OCI-LY7 (cell line): ENCODE measurements at regions not wholly inside any gene's neighbourhood (a gene's known extent, or its start where the extent isn't known, plus 50 kb on each side); places are given as distances from the start of the nearest gene placed in this dataset.

Experiments used
- BruUV-seq: library from RNA; stranded (reverse); fragments of 400-500 nt; replicated peaks from 2 replicates; lab custom pipeline; 2021; lab: Mats Ljungman, UMichigan
- CTCF ChIA-PET: fragments of 300-600 bp; sonication (Branson Sonifier 250); formaldehyde crosslinking; loops from one replicate; lab custom pipeline; 2022; ENCODE audit warnings: antibody characterized with exemption; ENCODE audit not compliant: unreplicated experiment; lab: Charles Lee
- POLR2A ChIA-PET: fragments of 300-600 bp; sonication (Branson Sonifier 250); formaldehyde crosslinking; loops from one replicate; lab custom pipeline; 2022; ENCODE audit warnings: antibody characterized with exemption; lab: Charles Lee
- DNase-seq: peaks from one replicate; pipeline ENCODE4 v3.0.0-alpha.2; 2015; ENCODE audit warnings: low spot score
- H2AFZ ChIP-seq: fragments of 200-600 bp; sonication (generic), shearing (Covaris generic); 2 replicates; pipeline ENCODE4 v1.6.1; 2014; ENCODE audit warnings: mild to moderate bottlenecking, antibody characterized with exemption, low read length, moderate library complexity
- H3K27ac ChIP-seq: fragments of 200-600 bp; sonication (generic); 2 replicates; pipeline ENCODE4 v1.5.1; 2014; ENCODE audit warnings: mixed run types, low read depth, mild to moderate bottlenecking, moderate library complexity, low read length, inconsistent platforms; ENCODE audit not compliant: poor library complexity, severe bottlenecking
- H3K36me3 ChIP-seq: fragments of 200-600 bp; sonication (generic); 2 replicates; pipeline ENCODE4 v1.6.1; 2014; ENCODE audit warnings: mild to moderate bottlenecking, antibody characterized with exemption, low read length, moderate library complexity, mixed read lengths; ENCODE audit not compliant: insufficient read depth
- H3K4me1 ChIP-seq: fragments of 200-600 bp; sonication (generic); 2 replicates; pipeline ENCODE4 v1.5.1; 2014; ENCODE audit warnings: mild to moderate bottlenecking, low read length; ENCODE audit not compliant: insufficient read depth, poor library complexity, severe bottlenecking
- H3K4me2 ChIP-seq: fragments of 200-600 bp; sonication (generic); 2 replicates; pipeline ENCODE4 v1.6.1; 2014; ENCODE audit warnings: mild to moderate bottlenecking, low read length
- H3K4me3 ChIP-seq: fragments of 200-600 bp; sonication (generic); 2 replicates; pipeline ENCODE4 v1.5.1; 2014; ENCODE audit warnings: mild to moderate bottlenecking, low read depth, low read length; ENCODE audit not compliant: poor library complexity, severe bottlenecking
- H3K79me2 ChIP-seq: fragments of 200-600 bp; sonication (generic); 2 replicates; pipeline ENCODE4 v1.6.1; 2016; ENCODE audit warnings: low read depth, mild to moderate bottlenecking, low read length, moderate library complexity, mixed read lengths; ENCODE audit not compliant: insufficient read depth
- H3K9me2 ChIP-seq: fragments of 200-600 bp; sonication (generic); 2 replicates; pipeline ENCODE4 v1.6.1; 2016; ENCODE audit warnings: mild to moderate bottlenecking, low read length, mixed read lengths; ENCODE audit not compliant: insufficient read depth
- H3K9me3 ChIP-seq: fragments of 200-600 bp; sonication (generic); 2 replicates; pipeline ENCODE4 v1.6.1; 2014; ENCODE audit warnings: mild to moderate bottlenecking, mixed run types, low read length, mixed read lengths
- H4K20me1 ChIP-seq: fragments of 200-600 bp; sonication (generic); 2 replicates; pipeline ENCODE4 v1.6.1; 2014; ENCODE audit warnings: mild to moderate bottlenecking, antibody characterized with exemption, low read length, moderate library complexity, mixed read lengths; ENCODE audit not compliant: insufficient read depth
- EZH2phosphoT487 ChIP-seq: fragments of 200-600 bp; sonication (generic); IDR thresholded peaks from 2 replicates; pipeline ENCODE4 v1.6.1; 2018; ENCODE audit warnings: low read depth, borderline replicate concordance, mild to moderate bottlenecking, mixed run types, antibody characterized with exemption, low read length, moderate library complexity, mixed read lengths
- intact Hi-C: fragments of 100-400 bp; cut with micrococcal nuclease; formaldehyde crosslinking; loops from one replicate; pipeline ENCODE4 v1.10.0; 2022; ENCODE audit not compliant: unreplicated experiment
- TF ChIP-seq, protein P1 (sequence below): fragments of 200-600 bp; sonication (generic); conservative IDR thresholded peaks from 2 replicates; pipeline ENCODE4 v1.5.1; 2014; ENCODE audit warnings: mild to moderate bottlenecking, antibody characterized with exemption, low read length, moderate library complexity, mixed read lengths

DNA sequence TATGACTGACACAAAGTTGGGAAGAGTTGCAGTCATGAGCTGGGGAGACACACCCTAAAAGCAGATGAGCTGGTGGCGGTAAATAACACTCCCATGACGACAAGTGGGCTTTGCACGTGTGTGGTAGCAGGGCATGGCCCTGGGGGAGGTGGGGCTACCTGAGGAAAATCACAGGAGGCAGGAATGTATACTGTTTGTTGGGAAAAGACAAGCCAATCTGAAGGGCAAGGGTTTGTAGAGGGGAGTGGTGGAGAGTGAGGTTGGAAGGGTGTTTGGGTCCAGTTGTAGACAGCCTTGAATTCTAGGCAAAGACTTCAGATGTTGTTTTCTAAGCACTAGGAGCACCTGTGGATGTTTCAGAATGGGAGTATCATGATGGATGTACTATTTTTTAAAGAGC lies 151.6 kb downstream of the TM9SF2 start:
- ChIA-PET CTCF (no interaction called here), POLR2A (no interaction called here)
- Histone ChIP-seq H3K9me2 (no peaks in the 10 kb centered on the region), H3K9me3 (no peaks in the 10 kb centered on the region), H3K4me3 (no peak overlapping the region), H3K4me1 (no peaks in the 10 kb centered on the region), H3K4me2 (no peak overlapping the region), H2AFZ (no peak overlapping the region), H3K27ac (no peak overlapping the region), H4K20me1 (no peaks in the 10 kb centered on the region), H3K79me2 (no peaks in the 10 kb centered on the region), H3K36me3 (no peaks in the 10 kb centered on the region)
- no TSS peak for BruUV-seq
- DNase-seq, result no peak
- TF ChIP-seq, protein P1, sequence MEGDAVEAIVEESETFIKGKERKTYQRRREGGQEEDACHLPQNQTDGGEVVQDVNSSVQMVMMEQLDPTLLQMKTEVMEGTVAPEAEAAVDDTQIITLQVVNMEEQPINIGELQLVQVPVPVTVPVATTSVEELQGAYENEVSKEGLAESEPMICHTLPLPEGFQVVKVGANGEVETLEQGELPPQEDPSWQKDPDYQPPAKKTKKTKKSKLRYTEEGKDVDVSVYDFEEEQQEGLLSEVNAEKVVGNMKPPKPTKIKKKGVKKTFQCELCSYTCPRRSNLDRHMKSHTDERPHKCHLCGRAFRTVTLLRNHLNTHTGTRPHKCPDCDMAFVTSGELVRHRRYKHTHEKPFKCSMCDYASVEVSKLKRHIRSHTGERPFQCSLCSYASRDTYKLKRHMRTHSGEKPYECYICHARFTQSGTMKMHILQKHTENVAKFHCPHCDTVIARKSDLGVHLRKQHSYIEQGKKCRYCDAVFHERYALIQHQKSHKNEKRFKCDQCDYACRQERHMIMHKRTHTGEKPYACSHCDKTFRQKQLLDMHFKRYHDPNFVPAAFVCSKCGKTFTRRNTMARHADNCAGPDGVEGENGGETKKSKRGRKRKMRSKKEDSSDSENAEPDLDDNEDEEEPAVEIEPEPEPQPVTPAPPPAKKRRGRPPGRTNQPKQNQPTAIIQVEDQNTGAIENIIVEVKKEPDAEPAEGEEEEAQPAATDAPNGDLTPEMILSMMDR, result no peak
- no peak for TF ChIP-seq EZH2phosphoT487
- intact Hi-C loops, result loop anchor here (10.0 kb wide), 2 partner anchors 582 to 862 kb away; no protein-coding TSS in a partner anchor

DNA sequence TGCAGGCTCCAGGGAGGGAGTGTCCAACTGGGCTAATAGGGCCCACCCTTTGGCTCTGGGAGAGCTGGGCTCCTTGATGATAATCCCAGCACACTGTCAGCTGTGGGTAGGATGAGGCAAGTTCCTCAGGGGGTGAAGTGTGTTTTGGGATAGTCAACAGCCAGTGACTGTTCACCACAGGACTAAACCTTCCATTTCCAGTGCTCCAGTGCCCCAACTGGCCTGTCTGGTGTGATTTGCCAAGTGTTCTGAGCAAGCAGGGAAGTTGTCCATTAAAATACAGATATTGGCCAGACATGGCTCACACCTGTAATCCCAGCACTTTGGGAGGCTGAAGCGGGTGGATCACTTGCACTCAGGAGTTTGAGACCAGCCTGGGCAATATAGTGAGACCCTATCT lies 150.9 kb downstream of the TM9SF2 start:
- Histone ChIP-seq H3K9me3 (no peaks in the 10 kb centered on the region), H3K4me1 (no peaks in the 10 kb centered on the region), H3K79me2 (no peaks in the 10 kb centered on the region), H2AFZ (no peak overlapping the region), H3K4me2 (no peak overlapping the region), H3K36me3 (no peaks in the 10 kb centered on the region), H3K27ac (no peak overlapping the region), H3K9me2 (no peaks in the 10 kb centered on the region), H3K4me3 (no peak overlapping the region), H4K20me1 (no peaks in the 10 kb centered on the region)
- no peak for TF ChIP-seq EZH2phosphoT487
- TF ChIP-seq, protein P1, result no peak
- ChIA-PET CTCF (no interaction called here), POLR2A (no interaction called here)
- no peak for DNase-seq
- no TSS peak for BruUV-seq
- intact Hi-C loops, result loop anchor here (10.0 kb wide), 2 partner anchors 583 to 863 kb away; no protein-coding TSS in a partner anchor

- H3K4me2 ChIP-seq, result no peak overlapping the region
- TF ChIP-seq, protein P1, result no peak
- TF ChIP-seq EZH2phosphoT487, result no peak
- no peak for DNase-seq
- BruUV-seq, result no TSS peak
- ChIA-PET POLR2A (no interaction called here), CTCF (no interaction called here)
- no peak overlapping the region for H3K27ac ChIP-seq
- no peak overlapping the region for H2AFZ ChIP-seq
- no peaks in the 10 kb centered on the region for H3K4me1 ChIP-seq
- H3K36me3 ChIP-seq, result no peaks in the 10 kb centered on the region
- H3K79me2 ChIP-seq, result no peaks in the 10 kb centered on the region
- intact Hi-C loops, result loop anchor here (10.0 kb wide), 2 partner anchors 584 to 864 kb away; no protein-coding TSS in a partner anchor
- no peaks in the 10 kb centered on the region for H3K9me2 ChIP-seq
- H3K9me3 ChIP-seq, result no peaks in the 10 kb centered on the region
- H4K20me1 ChIP-seq, result no peaks in the 10 kb centered on the region
- no peak overlapping the region for H3K4me3 ChIP-seq
These were observed 149.7 kb downstream of the TM9SF2 start for GRCh38 chr13:99651016-99651415.
